GM23338 (cell line): ENCODE measurements at regions not wholly inside any gene's neighbourhood (a gene's known extent, or its start where the extent isn't known, plus 50 kb on each side); places are given as distances from the start of the nearest gene placed in this dataset.

Source experiments
- ATAC-seq: fragments of 200-7000 bp; cut with Tn5 transposase; 3 replicates; pipeline ENCODE4 v1.9.1; 2020
- DNase-seq: peaks from one replicate; pipeline ENCODE4 v3.0.0-alpha.2; 2015; ENCODE audit warnings: low spot score
- H2AFZ ChIP-seq: fragments of 200-600 bp; sonication (generic); 2 replicates; pipeline ENCODE4 v1.8.0; 2016; ENCODE audit warnings: antibody characterized with exemption, mild to moderate bottlenecking, moderate library complexity
- H3F3A ChIP-seq: fragments of 200-600 bp; sonication (generic); replicated peaks from 2 replicates; pipeline ENCODE4 v1.8.0; 2017; ENCODE audit warnings: antibody characterized with exemption, mixed run types, low read depth
- H3K27ac ChIP-seq: fragments of 200-600 bp; sonication (generic); 2 replicates; pipeline ENCODE4 v1.6.1; 2016; ENCODE audit warnings: low read depth
- H3K27me3 ChIP-seq: fragments of 200-600 bp; sonication (generic); 2 replicates; pipeline ENCODE4 v1.8.0; 2016; ENCODE audit warnings: mild to moderate bottlenecking, mixed run types, moderate library complexity; ENCODE audit not compliant: insufficient read depth
- H3K36me3 ChIP-seq: fragments of 200-600 bp; sonication (generic); 2 replicates; pipeline ENCODE4 v1.8.0; 2016; ENCODE audit warnings: mild to moderate bottlenecking; ENCODE audit not compliant: insufficient read depth
- H3K4me1 ChIP-seq: fragments of 200-600 bp; sonication (generic); 2 replicates; pipeline ENCODE4 v1.8.0; 2016; ENCODE audit warnings: mild to moderate bottlenecking, moderate library complexity; ENCODE audit not compliant: insufficient read depth
- H3K4me2 ChIP-seq: fragments of 200-600 bp; sonication (generic); 2 replicates; pipeline ENCODE4 v1.7.1; 2017; ENCODE audit warnings: mixed run types
- H3K4me3 ChIP-seq: fragments of 200-600 bp; sonication (generic); 2 replicates; pipeline ENCODE4 v1.6.1; 2016; ENCODE audit warnings: mixed run types
- H3K79me2 ChIP-seq: fragments of 200-600 bp; sonication (generic); replicated peaks from 2 replicates; pipeline ENCODE4 v1.8.0; 2017; ENCODE audit warnings: mild to moderate bottlenecking; ENCODE audit not compliant: insufficient read depth
- H3K9me2 ChIP-seq: fragments of 200-600 bp; sonication (generic); 2 replicates; pipeline ENCODE4 v1.8.0; 2017; ENCODE audit not compliant: insufficient read depth
- H4K20me1 ChIP-seq: fragments of 200-600 bp; sonication (generic); replicated peaks from 2 replicates; pipeline ENCODE4 v1.8.0; 2017; ENCODE audit warnings: mild to moderate bottlenecking; ENCODE audit not compliant: insufficient read depth
- H3K27ac Mint-ChIP-seq: 2 replicates; pipeline ENCODE4 v1.8.0; 2020; ENCODE audit warnings: inconsistent platforms, mild to moderate bottlenecking, moderate library complexity, mixed read lengths
- H3K27me3 Mint-ChIP-seq: 3 replicates; pipeline ENCODE4 v1.8.0; 2022; ENCODE audit warnings: low read depth, mild to moderate bottlenecking, moderate library complexity, mixed read lengths, inconsistent platforms; ENCODE audit not compliant: insufficient read depth, poor library complexity
- H3K36me3 Mint-ChIP-seq: 3 replicates; pipeline ENCODE4 v1.8.0; 2021; ENCODE audit warnings: low read depth, mild to moderate bottlenecking, inconsistent platforms, moderate library complexity, mixed read lengths
- H3K4me1 Mint-ChIP-seq: 3 replicates; pipeline ENCODE4 v1.8.0; 2020; ENCODE audit warnings: mild to moderate bottlenecking, inconsistent platforms, mixed read lengths
- H3K4me3 Mint-ChIP-seq: 3 replicates; pipeline ENCODE4 v1.8.0; 2021; ENCODE audit warnings: moderate library complexity, mild to moderate bottlenecking, inconsistent platforms, mixed read lengths
- H3K9me3 Mint-ChIP-seq: 3 replicates; pipeline ENCODE4 v1.8.0; 2020; ENCODE audit warnings: moderate library complexity, mild to moderate bottlenecking, inconsistent platforms, mixed read lengths
- CREB1 ChIP-seq: fragments of 250-450 bp; sonication (Bioruptor Pico); IDR thresholded peaks from 2 replicates; pipeline ENCODE4 v1.5.0; 2020; ENCODE audit warnings: low read depth, mild to moderate bottlenecking, moderate library complexity
- EZH2 ChIP-seq: fragments of 200-600 bp; sonication (generic); IDR thresholded peaks from one replicate; pipeline ENCODE4 v1.8.0; 2017; ENCODE audit warnings: antibody characterized with exemption, mild to moderate bottlenecking, low read depth; ENCODE audit not compliant: unreplicated experiment
- EZH2phosphoT487 ChIP-seq: fragments of 200-600 bp; sonication (generic); IDR thresholded peaks from one replicate; pipeline ENCODE4 v1.8.1; 2018; ENCODE audit warnings: antibody characterized with exemption; ENCODE audit not compliant: unreplicated experiment
- JUNB ChIP-seq: IDR thresholded peaks from one replicate; pipeline ENCODE4 v1.6.1; 2016; ENCODE audit warnings: antibody characterized with exemption; ENCODE audit not compliant: unreplicated experiment
- NANOG ChIP-seq: IDR thresholded peaks from 2 replicates; pipeline ENCODE4 v1.6.1; 2016; ENCODE audit warnings: antibody characterized with exemption, borderline replicate concordance
- POLR2AphosphoS5 ChIP-seq: IDR thresholded peaks from 2 replicates; pipeline ENCODE4 v1.6.1; 2016; ENCODE audit warnings: antibody characterized with exemption, low read depth
- STAT1 ChIP-seq: IDR thresholded peaks from one replicate; pipeline ENCODE4 v1.6.1; 2016; ENCODE audit warnings: antibody characterized with exemption; ENCODE audit not compliant: unreplicated experiment
- ZNF114 ChIP-seq: fragments of 250-450 bp; sonication (Bioruptor Pico); IDR thresholded peaks from 2 replicates; pipeline ENCODE4 v1.5.0; 2020; ENCODE audit warnings: mild to moderate bottlenecking, moderate library complexity
- ZNF331 ChIP-seq: fragments of 250-450 bp; sonication (Bioruptor Pico); IDR thresholded peaks from 2 replicates; pipeline ENCODE4 v1.5.0; 2020; ENCODE audit warnings: low read depth, mild to moderate bottlenecking, moderate library complexity
- TF ChIP-seq, protein P1 (sequence below), 2 experiments: fragments of 200-600 bp in 1 of 2; sonication (generic) in 1 of 2; conservative IDR thresholded peaks; 2 replicates each; pipeline versions ENCODE4 v1.5.1 to v1.6.1; 2016 to 2017; ENCODE audit warnings: antibody characterized with exemption in 2 of 2, low read depth in 2 of 2, mild to moderate bottlenecking in 2 of 2, moderate library complexity in 1 of 2
- TF ChIP-seq, protein P2 (sequence below): fragments of 250-450 bp; sonication (Bioruptor Pico); IDR thresholded peaks from 2 replicates; pipeline ENCODE4 v1.5.0; 2020; ENCODE audit warnings: mild to moderate bottlenecking, moderate library complexity
- TF ChIP-seq, protein P3 (sequence below): IDR thresholded peaks from 2 replicates; pipeline ENCODE4 v1.6.1; 2016; ENCODE audit warnings: antibody characterized with exemption
- TF ChIP-seq, protein P4 (sequence below): IDR thresholded peaks from one replicate; pipeline ENCODE4 v1.6.1; 2018; ENCODE audit warnings: antibody characterized with exemption; ENCODE audit not compliant: unreplicated experiment

DNA sequence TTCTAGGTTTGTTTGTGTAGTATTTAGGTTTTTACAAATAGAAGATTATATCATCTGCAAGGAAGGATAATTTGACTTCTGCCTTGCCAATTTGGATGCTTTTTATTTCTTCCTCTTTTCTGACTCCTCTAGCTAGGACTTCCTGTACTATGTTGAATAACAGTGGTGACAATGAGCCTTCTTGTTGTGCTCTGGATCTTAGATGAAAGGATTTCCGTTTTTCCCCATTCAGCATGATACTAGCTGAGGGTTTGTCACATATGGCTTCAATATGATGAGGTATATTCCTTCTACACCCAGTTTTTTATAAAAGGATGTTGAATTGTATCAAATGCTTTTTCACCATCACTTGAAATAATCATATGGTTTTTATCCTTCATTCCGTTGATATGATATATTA lies 101.4 kb downstream of the FBXO4 start:
- H3K36me3 ChIP-seq: no peaks in the 10 kb centered on the region
- no peaks in the 10 kb centered on the region for H3K4me1 ChIP-seq
- H3F3A ChIP-seq: no peaks in the 10 kb centered on the region
- H3K36me3 Mint-ChIP-seq: no peaks in the 10 kb centered on the region; the same call in 2 of the 3 replicates
- DNase-seq (no peak), ATAC-seq (no peak)
- H3K79me2 ChIP-seq: no peaks in the 10 kb centered on the region
- H3K27me3 Mint-ChIP-seq: no peaks in the 10 kb centered on the region
- H3K27me3 ChIP-seq: no peaks in the 10 kb centered on the region
- no peaks in the 10 kb centered on the region for H3K4me1 Mint-ChIP-seq
- H3K4me3 ChIP-seq: no peak overlapping the region
- no peak overlapping the region for H3K4me3 Mint-ChIP-seq
- H3K9me2 ChIP-seq: no peaks in the 10 kb centered on the region
- no peak overlapping the region for H3K27ac ChIP-seq
- H3K27ac Mint-ChIP-seq: no peak overlapping the region
- TF ChIP-seq, protein P1, sequence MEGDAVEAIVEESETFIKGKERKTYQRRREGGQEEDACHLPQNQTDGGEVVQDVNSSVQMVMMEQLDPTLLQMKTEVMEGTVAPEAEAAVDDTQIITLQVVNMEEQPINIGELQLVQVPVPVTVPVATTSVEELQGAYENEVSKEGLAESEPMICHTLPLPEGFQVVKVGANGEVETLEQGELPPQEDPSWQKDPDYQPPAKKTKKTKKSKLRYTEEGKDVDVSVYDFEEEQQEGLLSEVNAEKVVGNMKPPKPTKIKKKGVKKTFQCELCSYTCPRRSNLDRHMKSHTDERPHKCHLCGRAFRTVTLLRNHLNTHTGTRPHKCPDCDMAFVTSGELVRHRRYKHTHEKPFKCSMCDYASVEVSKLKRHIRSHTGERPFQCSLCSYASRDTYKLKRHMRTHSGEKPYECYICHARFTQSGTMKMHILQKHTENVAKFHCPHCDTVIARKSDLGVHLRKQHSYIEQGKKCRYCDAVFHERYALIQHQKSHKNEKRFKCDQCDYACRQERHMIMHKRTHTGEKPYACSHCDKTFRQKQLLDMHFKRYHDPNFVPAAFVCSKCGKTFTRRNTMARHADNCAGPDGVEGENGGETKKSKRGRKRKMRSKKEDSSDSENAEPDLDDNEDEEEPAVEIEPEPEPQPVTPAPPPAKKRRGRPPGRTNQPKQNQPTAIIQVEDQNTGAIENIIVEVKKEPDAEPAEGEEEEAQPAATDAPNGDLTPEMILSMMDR (conservative IDR thresholded peaks at IDR 0.05; ENCODE audit: low read depth in 2 of 2): no peak
- TF ChIP-seq CREB1 (no peak), EZH2phosphoT487 (no peak), POLR2AphosphoS5 (no peak), EZH2 (no peak), STAT1 (no peak), NANOG (no peak), ZNF331 (no peak), JUNB (no peak), ZNF114 (CRISPR knock-in tag) (no peak)
- TF ChIP-seq, protein P2, sequence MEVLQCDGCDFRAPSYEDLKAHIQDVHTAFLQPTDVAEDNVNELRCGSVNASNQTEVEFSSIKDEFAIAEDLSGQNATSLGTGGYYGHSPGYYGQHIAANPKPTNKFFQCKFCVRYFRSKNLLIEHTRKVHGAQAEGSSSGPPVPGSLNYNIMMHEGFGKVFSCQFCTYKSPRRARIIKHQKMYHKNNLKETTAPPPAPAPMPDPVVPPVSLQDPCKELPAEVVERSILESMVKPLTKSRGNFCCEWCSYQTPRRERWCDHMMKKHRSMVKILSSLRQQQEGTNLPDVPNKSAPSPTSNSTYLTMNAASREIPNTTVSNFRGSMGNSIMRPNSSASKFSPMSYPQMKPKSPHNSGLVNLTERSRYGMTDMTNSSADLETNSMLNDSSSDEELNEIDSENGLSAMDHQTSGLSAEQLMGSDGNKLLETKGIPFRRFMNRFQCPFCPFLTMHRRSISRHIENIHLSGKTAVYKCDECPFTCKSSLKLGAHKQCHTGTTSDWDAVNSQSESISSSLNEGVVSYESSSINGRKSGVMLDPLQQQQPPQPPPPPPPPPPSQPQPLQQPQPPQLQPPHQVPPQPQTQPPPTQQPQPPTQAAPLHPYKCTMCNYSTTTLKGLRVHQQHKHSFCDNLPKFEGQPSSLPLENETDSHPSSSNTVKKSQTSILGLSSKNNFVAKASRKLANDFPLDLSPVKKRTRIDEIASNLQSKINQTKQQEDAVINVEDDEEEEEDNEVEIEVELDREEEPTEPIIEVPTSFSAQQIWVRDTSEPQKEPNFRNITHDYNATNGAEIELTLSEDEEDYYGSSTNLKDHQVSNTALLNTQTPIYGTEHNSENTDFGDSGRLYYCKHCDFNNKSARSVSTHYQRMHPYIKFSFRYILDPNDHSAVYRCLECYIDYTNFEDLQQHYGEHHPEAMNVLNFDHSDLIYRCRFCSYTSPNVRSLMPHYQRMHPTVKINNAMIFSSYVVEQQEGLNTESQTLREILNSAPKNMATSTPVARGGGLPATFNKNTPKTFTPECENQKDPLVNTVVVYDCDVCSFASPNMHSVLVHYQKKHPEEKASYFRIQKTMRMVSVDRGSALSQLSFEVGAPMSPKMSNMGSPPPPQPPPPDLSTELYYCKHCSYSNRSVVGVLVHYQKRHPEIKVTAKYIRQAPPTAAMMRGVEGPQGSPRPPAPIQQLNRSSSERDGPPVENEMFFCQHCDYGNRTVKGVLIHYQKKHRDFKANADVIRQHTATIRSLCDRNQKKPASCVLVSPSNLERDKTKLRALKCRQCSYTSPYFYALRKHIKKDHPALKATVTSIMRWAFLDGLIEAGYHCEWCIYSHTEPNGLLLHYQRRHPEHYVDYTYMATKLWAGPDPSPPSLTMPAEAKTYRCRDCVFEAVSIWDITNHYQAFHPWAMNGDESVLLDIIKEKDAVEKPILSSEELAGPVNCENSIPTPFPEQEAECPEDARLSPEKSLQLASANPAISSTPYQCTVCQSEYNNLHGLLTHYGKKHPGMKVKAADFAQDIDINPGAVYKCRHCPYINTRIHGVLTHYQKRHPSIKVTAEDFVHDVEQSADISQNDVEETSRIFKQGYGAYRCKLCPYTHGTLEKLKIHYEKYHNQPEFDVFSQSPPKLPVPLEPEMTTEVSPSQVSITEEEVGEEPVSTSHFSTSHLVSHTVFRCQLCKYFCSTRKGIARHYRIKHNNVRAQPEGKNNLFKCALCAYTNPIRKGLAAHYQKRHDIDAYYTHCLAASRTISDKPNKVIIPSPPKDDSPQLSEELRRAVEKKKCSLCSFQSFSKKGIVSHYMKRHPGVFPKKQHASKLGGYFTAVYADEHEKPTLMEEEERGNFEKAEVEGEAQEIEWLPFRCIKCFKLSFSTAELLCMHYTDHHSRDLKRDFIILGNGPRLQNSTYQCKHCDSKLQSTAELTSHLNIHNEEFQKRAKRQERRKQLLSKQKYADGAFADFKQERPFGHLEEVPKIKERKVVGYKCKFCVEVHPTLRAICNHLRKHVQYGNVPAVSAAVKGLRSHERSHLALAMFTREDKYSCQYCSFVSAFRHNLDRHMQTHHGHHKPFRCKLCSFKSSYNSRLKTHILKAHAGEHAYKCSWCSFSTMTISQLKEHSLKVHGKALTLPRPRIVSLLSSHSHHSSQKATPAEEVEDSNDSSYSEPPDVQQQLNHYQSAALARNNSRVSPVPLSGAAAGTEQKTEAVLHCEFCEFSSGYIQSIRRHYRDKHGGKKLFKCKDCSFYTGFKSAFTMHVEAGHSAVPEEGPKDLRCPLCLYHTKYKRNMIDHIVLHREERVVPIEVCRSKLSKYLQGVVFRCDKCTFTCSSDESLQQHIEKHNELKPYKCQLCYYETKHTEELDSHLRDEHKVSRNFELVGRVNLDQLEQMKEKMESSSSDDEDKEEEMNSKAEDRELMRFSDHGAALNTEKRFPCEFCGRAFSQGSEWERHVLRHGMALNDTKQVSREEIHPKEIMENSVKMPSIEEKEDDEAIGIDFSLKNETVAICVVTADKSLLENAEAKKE (CRISPR knock-in tag): no peak
- TF ChIP-seq, protein P3, sequence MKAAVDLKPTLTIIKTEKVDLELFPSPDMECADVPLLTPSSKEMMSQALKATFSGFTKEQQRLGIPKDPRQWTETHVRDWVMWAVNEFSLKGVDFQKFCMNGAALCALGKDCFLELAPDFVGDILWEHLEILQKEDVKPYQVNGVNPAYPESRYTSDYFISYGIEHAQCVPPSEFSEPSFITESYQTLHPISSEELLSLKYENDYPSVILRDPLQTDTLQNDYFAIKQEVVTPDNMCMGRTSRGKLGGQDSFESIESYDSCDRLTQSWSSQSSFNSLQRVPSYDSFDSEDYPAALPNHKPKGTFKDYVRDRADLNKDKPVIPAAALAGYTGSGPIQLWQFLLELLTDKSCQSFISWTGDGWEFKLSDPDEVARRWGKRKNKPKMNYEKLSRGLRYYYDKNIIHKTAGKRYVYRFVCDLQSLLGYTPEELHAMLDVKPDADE: no peak
- TF ChIP-seq, protein P4, sequence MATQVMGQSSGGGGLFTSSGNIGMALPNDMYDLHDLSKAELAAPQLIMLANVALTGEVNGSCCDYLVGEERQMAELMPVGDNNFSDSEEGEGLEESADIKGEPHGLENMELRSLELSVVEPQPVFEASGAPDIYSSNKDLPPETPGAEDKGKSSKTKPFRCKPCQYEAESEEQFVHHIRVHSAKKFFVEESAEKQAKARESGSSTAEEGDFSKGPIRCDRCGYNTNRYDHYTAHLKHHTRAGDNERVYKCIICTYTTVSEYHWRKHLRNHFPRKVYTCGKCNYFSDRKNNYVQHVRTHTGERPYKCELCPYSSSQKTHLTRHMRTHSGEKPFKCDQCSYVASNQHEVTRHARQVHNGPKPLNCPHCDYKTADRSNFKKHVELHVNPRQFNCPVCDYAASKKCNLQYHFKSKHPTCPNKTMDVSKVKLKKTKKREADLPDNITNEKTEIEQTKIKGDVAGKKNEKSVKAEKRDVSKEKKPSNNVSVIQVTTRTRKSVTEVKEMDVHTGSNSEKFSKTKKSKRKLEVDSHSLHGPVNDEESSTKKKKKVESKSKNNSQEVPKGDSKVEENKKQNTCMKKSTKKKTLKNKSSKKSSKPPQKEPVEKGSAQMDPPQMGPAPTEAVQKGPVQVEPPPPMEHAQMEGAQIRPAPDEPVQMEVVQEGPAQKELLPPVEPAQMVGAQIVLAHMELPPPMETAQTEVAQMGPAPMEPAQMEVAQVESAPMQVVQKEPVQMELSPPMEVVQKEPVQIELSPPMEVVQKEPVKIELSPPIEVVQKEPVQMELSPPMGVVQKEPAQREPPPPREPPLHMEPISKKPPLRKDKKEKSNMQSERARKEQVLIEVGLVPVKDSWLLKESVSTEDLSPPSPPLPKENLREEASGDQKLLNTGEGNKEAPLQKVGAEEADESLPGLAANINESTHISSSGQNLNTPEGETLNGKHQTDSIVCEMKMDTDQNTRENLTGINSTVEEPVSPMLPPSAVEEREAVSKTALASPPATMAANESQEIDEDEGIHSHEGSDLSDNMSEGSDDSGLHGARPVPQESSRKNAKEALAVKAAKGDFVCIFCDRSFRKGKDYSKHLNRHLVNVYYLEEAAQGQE: no peak
- H3K9me3 Mint-ChIP-seq: peaks cover 29% of the 10 kb centered on the region
- H3K4me2 ChIP-seq: no peak overlapping the region
- no peaks in the 10 kb centered on the region for H4K20me1 ChIP-seq
- no peak overlapping the region for H2AFZ ChIP-seq
